ENCODE measurements at regions not wholly inside any gene's neighbourhood (a gene's known extent, or its start where the extent isn't known, plus 50 kb on each side); places are given as distances from the start of the nearest gene placed in this dataset.
"Not testable (repeated sequence)": the region's sequence is repeated elsewhere in the genome, so short reads cannot be mapped to it uniquely, and the experiment has no call there.

GRCh38 chr17:22373911-22374310 is 681.6 kb downstream of the KCNJ18 start:
- Histone ChIP-seq H3K27ac (ENCODE audit: low read length) (no peak overlapping the region), H3K4me3 (ENCODE audit: low read length) (no peak overlapping the region), H3K36me3 (ENCODE audit: insufficient read depth, low read length) (no peaks in the 10 kb centered on the region), H4K20me1 (ENCODE audit: insufficient read depth) (no peaks in the 10 kb centered on the region), H3K4me2 (ENCODE audit: low read length) (no peak overlapping the region), H2AFZ (ENCODE audit: low read depth, low read length) (no peak overlapping the region), H3F3A (ENCODE audit: insufficient read depth, low read length, poor library complexity, severe bottlenecking) (no peaks in the 10 kb centered on the region), H3K27me3 (ENCODE audit: insufficient read depth, low read depth, low read length) (no peaks in the 10 kb centered on the region), H3K9ac (ENCODE audit: low read length) (no peak overlapping the region), H3K9me3 (ENCODE audit: low read length) (peaks cover 2% of the 10 kb centered on the region), H3K9me2 (ENCODE audit: insufficient read depth, low read length) (no peaks in the 10 kb centered on the region), H3K79me2 (replicated peaks; ENCODE audit: insufficient read depth, low read length) (no peaks in the 10 kb centered on the region)
- TF ChIP-seq, protein P1, sequence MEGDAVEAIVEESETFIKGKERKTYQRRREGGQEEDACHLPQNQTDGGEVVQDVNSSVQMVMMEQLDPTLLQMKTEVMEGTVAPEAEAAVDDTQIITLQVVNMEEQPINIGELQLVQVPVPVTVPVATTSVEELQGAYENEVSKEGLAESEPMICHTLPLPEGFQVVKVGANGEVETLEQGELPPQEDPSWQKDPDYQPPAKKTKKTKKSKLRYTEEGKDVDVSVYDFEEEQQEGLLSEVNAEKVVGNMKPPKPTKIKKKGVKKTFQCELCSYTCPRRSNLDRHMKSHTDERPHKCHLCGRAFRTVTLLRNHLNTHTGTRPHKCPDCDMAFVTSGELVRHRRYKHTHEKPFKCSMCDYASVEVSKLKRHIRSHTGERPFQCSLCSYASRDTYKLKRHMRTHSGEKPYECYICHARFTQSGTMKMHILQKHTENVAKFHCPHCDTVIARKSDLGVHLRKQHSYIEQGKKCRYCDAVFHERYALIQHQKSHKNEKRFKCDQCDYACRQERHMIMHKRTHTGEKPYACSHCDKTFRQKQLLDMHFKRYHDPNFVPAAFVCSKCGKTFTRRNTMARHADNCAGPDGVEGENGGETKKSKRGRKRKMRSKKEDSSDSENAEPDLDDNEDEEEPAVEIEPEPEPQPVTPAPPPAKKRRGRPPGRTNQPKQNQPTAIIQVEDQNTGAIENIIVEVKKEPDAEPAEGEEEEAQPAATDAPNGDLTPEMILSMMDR (IDR thresholded peaks at IDR 0.05; ENCODE audit: poor library complexity, severe bottlenecking), result no peak

GRCh38 chr17:22374741-22375140 is 682.4 kb downstream of the KCNJ18 start:
- Histone ChIP-seq H3K9me3 (ENCODE audit: low read length) (peaks cover 2% of the 10 kb centered on the region), H4K20me1 (ENCODE audit: insufficient read depth) (no peaks in the 10 kb centered on the region), H2AFZ (ENCODE audit: low read depth, low read length) (no peak overlapping the region), H3K9me2 (ENCODE audit: insufficient read depth, low read length) (no peaks in the 10 kb centered on the region), H3K9ac (ENCODE audit: low read length) (no peak overlapping the region), H3F3A (ENCODE audit: insufficient read depth, low read length, poor library complexity, severe bottlenecking) (no peaks in the 10 kb centered on the region), H3K27me3 (ENCODE audit: insufficient read depth, low read depth, low read length) (no peaks in the 10 kb centered on the region), H3K27ac (ENCODE audit: low read length) (no peak overlapping the region), H3K36me3 (ENCODE audit: insufficient read depth, low read length) (no peaks in the 10 kb centered on the region), H3K4me3 (ENCODE audit: low read length) (no peak overlapping the region), H3K4me2 (ENCODE audit: low read length) (no peak overlapping the region), H3K79me2 (replicated peaks; ENCODE audit: insufficient read depth, low read length) (no peaks in the 10 kb centered on the region)
- TF ChIP-seq SMC3 (conservative IDR thresholded peaks at IDR 0.05; ENCODE audit: poor library complexity), result no peak
- TF ChIP-seq, protein P1 (IDR thresholded peaks at IDR 0.05; ENCODE audit: poor library complexity, severe bottlenecking), result no peak
- no peak for TF ChIP-seq TAF1 (IDR thresholded peaks at IDR 0.05; ENCODE audit: low read depth)
- no peak for TF ChIP-seq POLR2AphosphoS5 (IDR thresholded peaks at IDR 0.05)

DNA sequence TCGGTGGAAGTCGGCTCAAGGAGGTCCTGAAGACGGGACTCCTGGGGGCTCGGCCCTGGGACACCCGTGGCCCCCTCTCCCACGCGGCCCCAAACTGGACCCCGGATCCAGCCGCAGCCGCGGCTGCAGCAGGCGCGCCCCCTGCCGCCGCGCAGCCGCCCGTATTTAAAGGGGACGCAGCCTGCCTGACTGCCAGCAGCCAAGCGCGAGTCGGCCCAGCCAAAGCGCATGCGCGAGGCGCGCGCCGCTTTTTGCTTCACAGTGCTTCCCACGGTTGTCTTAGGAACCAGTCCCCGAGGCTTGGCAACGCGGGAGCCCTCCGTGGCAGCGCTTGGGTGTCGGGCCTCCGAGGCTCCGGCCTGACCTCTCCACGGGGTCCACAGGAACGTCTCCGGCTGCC is 684.4 kb downstream of the KCNJ18 start:
- H3K9me3 ChIP-seq (ENCODE audit: low read length); H3K79me2 ChIP-seq (replicated peaks; ENCODE audit: insufficient read depth, low read length); H3K9me2 ChIP-seq (ENCODE audit: insufficient read depth, low read length); H4K20me1 ChIP-seq (ENCODE audit: insufficient read depth); H3K4me2 ChIP-seq (ENCODE audit: low read length); H2AFZ ChIP-seq (ENCODE audit: low read depth, low read length); H3K4me3 ChIP-seq (ENCODE audit: low read length); H3K27ac ChIP-seq (ENCODE audit: low read length); H3K36me3 ChIP-seq (ENCODE audit: insufficient read depth, low read length); H3F3A ChIP-seq (ENCODE audit: insufficient read depth, low read length, poor library complexity, severe bottlenecking); H3K27me3 ChIP-seq (ENCODE audit: insufficient read depth, low read depth, low read length); H3K9ac ChIP-seq (ENCODE audit: low read length): not testable (repeated sequence)

DNA sequence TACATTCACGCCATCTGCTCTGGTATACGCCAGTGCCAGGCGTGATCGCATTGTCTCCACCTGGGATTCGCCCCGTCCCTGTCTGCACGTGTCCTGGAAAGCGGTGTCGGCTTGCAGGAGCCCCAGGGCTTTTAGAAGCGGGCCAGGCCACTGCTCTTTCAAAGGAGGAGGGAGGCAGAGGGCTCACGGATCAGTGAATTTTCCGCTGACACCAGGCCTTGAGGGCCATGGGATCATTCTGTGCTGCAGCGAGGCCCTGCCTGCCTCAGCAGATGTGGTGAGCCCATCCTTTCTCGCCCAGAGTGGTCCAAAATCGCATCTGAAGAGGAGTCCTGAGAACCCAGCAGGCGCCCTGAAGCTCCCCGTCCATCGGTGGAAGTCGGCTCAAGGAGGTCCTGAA is 686.4 kb downstream of the KCNJ18 start:
- H3K9me3 ChIP-seq (ENCODE audit: low read length); H4K20me1 ChIP-seq (ENCODE audit: insufficient read depth); H3K79me2 ChIP-seq (replicated peaks; ENCODE audit: insufficient read depth, low read length); H3K9me2 ChIP-seq (ENCODE audit: insufficient read depth, low read length); H3F3A ChIP-seq (ENCODE audit: insufficient read depth, low read length, poor library complexity, severe bottlenecking); H3K27ac ChIP-seq (ENCODE audit: low read length); H3K4me2 ChIP-seq (ENCODE audit: low read length); H3K9ac ChIP-seq (ENCODE audit: low read length); H3K4me3 ChIP-seq (ENCODE audit: low read length); H3K27me3 ChIP-seq (ENCODE audit: insufficient read depth, low read depth, low read length); H3K36me3 ChIP-seq (ENCODE audit: insufficient read depth, low read length); H2AFZ ChIP-seq (ENCODE audit: low read depth, low read length): not testable (repeated sequence)

DNA sequence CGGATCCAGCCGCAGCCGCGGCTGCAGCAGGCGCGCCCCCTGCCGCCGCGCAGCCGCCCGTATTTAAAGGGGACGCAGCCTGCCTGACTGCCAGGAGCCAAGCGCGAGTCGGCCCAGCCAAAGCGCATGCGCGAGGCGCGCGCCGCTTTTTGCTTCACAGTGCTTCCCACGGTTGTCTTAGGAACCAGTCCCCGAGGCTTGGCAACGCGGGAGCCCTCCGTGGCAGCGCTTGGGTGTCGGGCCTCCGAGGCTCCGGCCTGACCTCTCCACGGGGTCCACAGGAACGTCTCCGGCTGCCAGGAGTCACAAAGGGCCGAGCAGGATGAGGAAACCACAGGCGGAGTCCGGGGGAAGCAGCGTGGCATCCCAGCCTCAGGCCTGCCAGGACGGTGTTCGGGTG is 689.3 kb downstream of the KCNJ18 start:
- not testable (repeated sequence) for H3K79me2 ChIP-seq (replicated peaks; ENCODE audit: insufficient read depth, low read length); H3K4me3 ChIP-seq (ENCODE audit: low read length); H3K4me2 ChIP-seq (ENCODE audit: low read length); H3K9me2 ChIP-seq (ENCODE audit: insufficient read depth, low read length); H3K9me3 ChIP-seq (ENCODE audit: low read length); H3K27me3 ChIP-seq (ENCODE audit: insufficient read depth, low read depth, low read length); H2AFZ ChIP-seq (ENCODE audit: low read depth, low read length); H4K20me1 ChIP-seq (ENCODE audit: insufficient read depth); H3K9ac ChIP-seq (ENCODE audit: low read length); H3K27ac ChIP-seq (ENCODE audit: low read length); H3K36me3 ChIP-seq (ENCODE audit: insufficient read depth, low read length); H3F3A ChIP-seq (ENCODE audit: insufficient read depth, low read length, poor library complexity, severe bottlenecking)

DNA sequence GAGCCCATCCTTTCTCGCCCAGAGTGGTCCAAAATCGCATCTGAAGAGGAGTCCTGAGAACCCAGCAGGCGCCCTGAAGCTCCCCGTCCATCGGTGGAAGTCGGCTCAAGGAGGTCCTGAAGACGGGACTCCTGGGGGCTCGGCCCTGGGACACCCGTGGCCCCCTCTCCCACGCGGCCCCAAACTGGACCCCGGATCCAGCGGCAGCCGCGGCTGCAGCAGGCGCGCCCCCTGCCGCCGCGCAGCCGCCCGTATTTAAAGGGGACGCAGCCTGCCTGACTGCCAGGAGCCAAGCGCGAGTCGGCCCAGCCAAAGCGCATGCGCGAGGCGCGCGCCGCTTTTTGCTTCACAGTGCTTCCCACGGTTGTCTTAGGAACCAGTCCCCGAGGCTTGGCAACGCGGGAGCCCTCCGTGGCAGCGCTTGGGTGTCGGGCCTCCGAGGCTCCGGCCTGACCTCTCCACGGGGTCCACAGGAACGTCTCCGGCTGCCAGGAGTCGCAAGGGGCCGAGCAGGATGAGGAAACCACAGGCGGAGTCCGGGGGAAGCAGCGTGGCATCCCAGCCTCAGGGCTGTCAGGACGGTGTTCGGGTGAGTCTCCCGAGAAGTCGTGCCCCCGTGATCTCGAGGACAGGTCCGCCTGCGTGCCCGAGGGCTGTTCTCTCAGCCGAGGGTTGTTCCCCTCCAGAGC is 691.6 kb downstream of the KCNJ18 start:
- not testable (repeated sequence) for H4K20me1 ChIP-seq (ENCODE audit: insufficient read depth); H3K27ac ChIP-seq (ENCODE audit: low read length)

More for the DNA sequence above, 691.6 kb downstream of the KCNJ18 start:
- H2AFZ ChIP-seq (ENCODE audit: low read depth, low read length); H3K27me3 ChIP-seq (ENCODE audit: insufficient read depth, low read depth, low read length); H3K36me3 ChIP-seq (ENCODE audit: insufficient read depth, low read length); H3K79me2 ChIP-seq (replicated peaks; ENCODE audit: insufficient read depth, low read length); H3F3A ChIP-seq (ENCODE audit: insufficient read depth, low read length, poor library complexity, severe bottlenecking); H3K4me2 ChIP-seq (ENCODE audit: low read length); H3K4me3 ChIP-seq (ENCODE audit: low read length); H3K9me2 ChIP-seq (ENCODE audit: insufficient read depth, low read length); H3K9me3 ChIP-seq (ENCODE audit: low read length); H3K9ac ChIP-seq (ENCODE audit: low read length): not testable (repeated sequence)
